GM20431 (cell line): ENCODE measurements at regions not wholly inside any gene's neighbourhood (a gene's known extent, or its start where the extent isn't known, plus 50 kb on each side); places are given as distances from the start of the nearest gene placed in this dataset.
"Not testable (repeated sequence)": the region's sequence is repeated elsewhere in the genome, so short reads cannot be mapped to it uniquely, and the experiment has no call there.

Source experiments
- in situ Hi-C: fragments of 300-500 bp; cut with MseI, MboI; formaldehyde crosslinking; loops from one replicate; pipeline ENCODE4 v1.15.0; 2020; ENCODE audit warnings: low sequenced_read_pairs; ENCODE audit not compliant: unreplicated experiment

- in situ Hi-C loops, result no loop called here
These were observed 95.6 kb downstream of the RRAGB start for GRCh38 chrX:55813150-55813549.

- in situ Hi-C loops, result no loop called here
These were observed 98.0 kb downstream of the RRAGB start for GRCh38 chrX:55815546-55815945.

GRCh38 chrX:55816023-55816422 is 98.5 kb downstream of the RRAGB start:
- in situ Hi-C loops, result no loop called here

- in situ Hi-C loops, result no loop called here
These were observed 101.3 kb downstream of the RRAGB start for GRCh38 chrX:55818673-55819375.

GRCh38 chrX:55839485-55839884 is 121.9 kb downstream of the RRAGB start:
- in situ Hi-C loops, result no loop called here

- in situ Hi-C loops, result no loop called here
These were observed 124.6 kb downstream of the RRAGB start for GRCh38 chrX:55841962-55842752.

- in situ Hi-C loops, result not testable (repeated sequence)
These were observed 149.2 kb downstream of the RRAGB start for GRCh38 chrX:55866779-55867178.

- in situ Hi-C loops, result no loop called here
These were observed 149.7 kb downstream of the RRAGB start for GRCh38 chrX:55867181-55867651.

GRCh38 chrX:55867708-55868107 is 150.2 kb downstream of the RRAGB start:
- in situ Hi-C loops, result no loop called here

- in situ Hi-C loops, result no loop called here
These were observed 157.3 kb downstream of the RRAGB start for GRCh38 chrX:55874807-55875206.

- in situ Hi-C loops, result not testable (repeated sequence)
These were observed 166.0 kb downstream of the RRAGB start for GRCh38 chrX:55883541-55883940.

GRCh38 chrX:55907968-55908607 is 190.5 kb downstream of the RRAGB start:
- in situ Hi-C loops, result loop anchor here (25.0 kb wide), 1 partner anchor 171 kb away; no protein-coding TSS in a partner anchor

GRCh38 chrX:55908661-55909212 is 191.2 kb downstream of the RRAGB start:
- in situ Hi-C loops, result loop anchor here (25.0 kb wide), 1 partner anchor 171 kb away; no protein-coding TSS in a partner anchor

- in situ Hi-C loops, result loop anchor here (25.0 kb wide), 1 partner anchor 182 kb away; no protein-coding TSS in a partner anchor
These were observed 202.0 kb downstream of the RRAGB start for GRCh38 chrX:55919367-55920221.

- in situ Hi-C loops, result loop anchor here (25.0 kb wide), 1 partner anchor 187 kb away; no protein-coding TSS in a partner anchor
These were observed 207.0 kb downstream of the RRAGB start for GRCh38 chrX:55924574-55924973.

- in situ Hi-C loops, result not testable (repeated sequence)
These were observed 211.0 kb downstream of the RRAGB start for GRCh38 chrX:55928529-55928928.
